DOHH2 (cell line): ENCODE measurements at regions not wholly inside any gene's neighbourhood (a gene's known extent, or its start where the extent isn't known, plus 50 kb on each side); places are given as distances from the start of the nearest gene placed in this dataset.

ENCODE experiments used
- H3F3A ChIP-seq: fragments of 200-600 bp; sonication (generic), shearing (Covaris generic); 2 replicates; pipeline ENCODE4 v1.6.0; 2016; ENCODE audit warnings: antibody characterized with exemption, mild to moderate bottlenecking; ENCODE audit not compliant: control insufficient read depth, insufficient read depth
- H3K27ac ChIP-seq: fragments of 200-600 bp; sonication (generic); 2 replicates; pipeline ENCODE4 v1.5.1; 2014; ENCODE audit warnings: low read depth, mild to moderate bottlenecking, low read length, moderate library complexity
- H3K27me3 ChIP-seq: fragments of 200-600 bp; sonication (generic); 2 replicates; pipeline ENCODE4 v1.6.1; 2014; ENCODE audit warnings: mild to moderate bottlenecking, low read length, mixed read lengths; ENCODE audit not compliant: control insufficient read depth
- H3K36me3 ChIP-seq: fragments of 200-600 bp; sonication (generic); 2 replicates; pipeline ENCODE4 v1.6.1; 2014; ENCODE audit warnings: mild to moderate bottlenecking, low read length, moderate library complexity, mixed read lengths; ENCODE audit not compliant: control insufficient read depth
- H3K4me1 ChIP-seq: fragments of 200-600 bp; sonication (generic); 2 replicates; pipeline ENCODE4 v1.6.1; 2014; ENCODE audit warnings: mild to moderate bottlenecking, low read length, mixed read lengths; ENCODE audit not compliant: control insufficient read depth
- H3K4me2 ChIP-seq: fragments of 200-600 bp; sonication (generic); 2 replicates; pipeline ENCODE4 v1.6.0; 2014; ENCODE audit warnings: mild to moderate bottlenecking, low read length, moderate library complexity
- H3K4me3 ChIP-seq: fragments of 200-600 bp; sonication (generic); 2 replicates; pipeline ENCODE4 v1.5.1; 2014; ENCODE audit warnings: mild to moderate bottlenecking, low read length, mixed read lengths
- H3K79me2 ChIP-seq: fragments of 200-600 bp; sonication (generic); 2 replicates; pipeline ENCODE4 v1.6.1; 2014; ENCODE audit warnings: mild to moderate bottlenecking, low read length, mixed read lengths; ENCODE audit not compliant: control insufficient read depth
- H3K9me2 ChIP-seq: fragments of 200-600 bp; sonication (generic); replicated peaks from 2 replicates; pipeline ENCODE4 v1.6.1; 2014; ENCODE audit warnings: mild to moderate bottlenecking, low read length, mixed read lengths; ENCODE audit not compliant: control insufficient read depth
- H3K9me3 ChIP-seq: fragments of 200-600 bp; sonication (generic); 2 replicates; pipeline ENCODE4 v1.6.1; 2014; ENCODE audit warnings: antibody characterized with exemption, low read length, mixed read lengths; ENCODE audit not compliant: control insufficient read depth, insufficient read depth
- H4K20me1 ChIP-seq: fragments of 200-600 bp; sonication (generic); 2 replicates; pipeline ENCODE4 v1.6.0; 2014; ENCODE audit warnings: low read depth, mild to moderate bottlenecking, antibody characterized with exemption, low read length, moderate library complexity; ENCODE audit not compliant: control insufficient read depth, insufficient read depth
- CTCF ChIP-seq: fragments of 200-600 bp; sonication (generic); IDR thresholded peaks from one replicate; pipeline ENCODE4 v1.5.1; 2014; ENCODE audit warnings: antibody characterized with exemption, mild to moderate bottlenecking, low read depth, low read length; ENCODE audit not compliant: poor library complexity, severe bottlenecking
- EZH2phosphoT487 ChIP-seq: fragments of 200-600 bp; sonication (generic); IDR thresholded peaks from 2 replicates; pipeline ENCODE4 v1.6.1; 2017; ENCODE audit warnings: borderline replicate concordance, mild to moderate bottlenecking, antibody characterized with exemption, low read length, moderate library complexity, mixed read lengths

- TF ChIP-seq CTCF (no peak), EZH2phosphoT487 (no peak)
- Histone ChIP-seq H3K4me2 (no peak overlapping the region), H4K20me1 (no peaks in the 10 kb centered on the region), H3K4me3 (no peak overlapping the region), H3K36me3 (no peaks in the 10 kb centered on the region), H3K9me3 (no peaks in the 10 kb centered on the region), H3K27me3 (no peaks in the 10 kb centered on the region), H3F3A (no peaks in the 10 kb centered on the region), H3K27ac (no peak overlapping the region), H3K9me2 (no peaks in the 10 kb centered on the region), H3K4me1 (no peaks in the 10 kb centered on the region), H3K79me2 (no peaks in the 10 kb centered on the region)
Observed at GRCh38 chr17:72503556-72503955, 382.7 kb downstream of the SOX9 start.

GRCh38 chr17:72504783-72505182, 384.0 kb downstream of the SOX9 start:
- Histone ChIP-seq H3K27me3 (no peaks in the 10 kb centered on the region), H3K27ac (no peak overlapping the region), H3K9me2 (no peaks in the 10 kb centered on the region), H3K79me2 (no peaks in the 10 kb centered on the region), H4K20me1 (no peaks in the 10 kb centered on the region), H3F3A (no peaks in the 10 kb centered on the region), H3K9me3 (no peaks in the 10 kb centered on the region), H3K4me2 (no peak overlapping the region), H3K36me3 (no peaks in the 10 kb centered on the region), H3K4me1 (no peaks in the 10 kb centered on the region), H3K4me3 (no peak overlapping the region)
- TF ChIP-seq EZH2phosphoT487 (no peak), CTCF (no peak)

GRCh38 chr17:72506773-72507172, 386.0 kb downstream of the SOX9 start:
- Histone ChIP-seq H4K20me1 (no peaks in the 10 kb centered on the region), H3F3A (no peaks in the 10 kb centered on the region), H3K27ac (no peak overlapping the region), H3K36me3 (no peaks in the 10 kb centered on the region), H3K9me2 (no peaks in the 10 kb centered on the region), H3K27me3 (no peaks in the 10 kb centered on the region), H3K4me3 (no peak overlapping the region), H3K4me1 (no peaks in the 10 kb centered on the region), H3K4me2 (no peak overlapping the region), H3K79me2 (no peaks in the 10 kb centered on the region), H3K9me3 (no peaks in the 10 kb centered on the region)
- TF ChIP-seq EZH2phosphoT487 (no peak), CTCF (no peak)

GRCh38 chr17:72507370-72507769, 386.6 kb downstream of the SOX9 start:
- Histone ChIP-seq H3K4me3 (no peak overlapping the region), H3F3A (no peaks in the 10 kb centered on the region), H3K36me3 (no peaks in the 10 kb centered on the region), H3K79me2 (no peaks in the 10 kb centered on the region), H4K20me1 (no peaks in the 10 kb centered on the region), H3K27ac (no peak overlapping the region), H3K4me1 (no peaks in the 10 kb centered on the region), H3K27me3 (no peaks in the 10 kb centered on the region), H3K4me2 (no peak overlapping the region), H3K9me2 (no peaks in the 10 kb centered on the region), H3K9me3 (no peaks in the 10 kb centered on the region)
- TF ChIP-seq CTCF (no peak), EZH2phosphoT487 (no peak)
